Gastrocnemius medialis (tissue), 4 donors: ENCODE measurements at regions not wholly inside any gene's neighbourhood (a gene's known extent, or its start where the extent isn't known, plus 50 kb on each side); places are given as distances from the start of the nearest gene placed in this dataset.

Experiments
- ATAC-seq, 2 donors: fragments of 150-250 bp; one replicate each; pipeline ENCODE4 v1.9.1; 2016
- DNase-seq, 2 donors: peaks; one replicate each; pipeline ENCODE4 v3.0.0-alpha.2; 2019
- H3K27ac ChIP-seq, 4 donors: fragments of 200-600 bp; sonication (generic); 1 replicate in 1 of 4; 2 replicates in 3 of 4; pipeline ENCODE4 v1.5.1; 2016 to 2018; ENCODE audit warnings: mild to moderate bottlenecking in 2 of 4, moderate library complexity in 1 of 4
- H3K27me3 ChIP-seq, 3 donors: fragments of 200-600 bp; sonication (generic) in 2 of 3; 1 replicate in 1 of 3; 2 replicates in 2 of 3; pipeline versions ENCODE4 v1.5.1 to v1.6.0; 2016 to 2019; ENCODE audit warnings: mild to moderate bottlenecking in 1 of 3, moderate library complexity in 1 of 3
- H3K36me3 ChIP-seq, 2 donors: fragments of 200-600 bp; sonication (generic) in 1 of 2; one replicate each; pipeline ENCODE4 v1.5.1; 2017 to 2018
- H3K4me1 ChIP-seq, 2 donors: fragments of 200-600 bp; sonication (generic) in 1 of 2; one replicate each; pipeline ENCODE4 v1.5.1; 2016 to 2017; ENCODE audit warnings: mild to moderate bottlenecking in 2 of 2
- H3K4me3 ChIP-seq, 4 donors: fragments of 200-600 bp; sonication (generic) in 3 of 4; 1 replicate in 1 of 4; 2 replicates in 3 of 4; pipeline ENCODE4 v1.5.1; 2016 to 2019; ENCODE audit warnings: mild to moderate bottlenecking in 2 of 4
- H3K9me3 ChIP-seq, 3 donors: fragments of 200-600 bp; sonication (generic) in 2 of 3; 1 replicate in 1 of 3; 2 replicates in 2 of 3; pipeline ENCODE4 v1.5.1; 2016 to 2019
- POLR2A ChIP-seq, 2 donors: fragments of 450-650 bp; IDR thresholded peaks; one replicate each; pipeline ENCODE4 v1.6.1; 2017; ENCODE audit warnings: antibody characterized with exemption in 2 of 2, mild to moderate bottlenecking in 2 of 2, moderate library complexity in 2 of 2
- in situ Hi-C, 4 donors: fragments of 200-750 bp; cut with MboI; loops; one replicate each; pipeline versions ENCODE4 v1.15.0 to v1.8.0; 2017; ENCODE audit warnings: low sequenced_read_pairs in 4 of 4
- intact Hi-C: fragments of 100-400 bp; cut with DNase I; formaldehyde crosslinking; loops from one replicate; pipeline ENCODE4 v1.15.1; 2023; ENCODE audit warnings: low total_unique reads
- TF ChIP-seq, protein P1 (sequence below), 5 experiments: fragments of 450-650 bp in 3 of 5; fragments of 200-600 bp in 2 of 5; sonication (generic) in 2 of 5; IDR thresholded peaks in 4 of 5; conservative IDR thresholded peaks in 1 of 5; 1 replicate in 4 of 5; 2 replicates in 1 of 5; pipeline ENCODE4 v1.5.1; 2016 to 2019; ENCODE audit warnings: antibody characterized with exemption in 5 of 5, mild to moderate bottlenecking in 3 of 5, moderate library complexity in 3 of 5

DNA sequence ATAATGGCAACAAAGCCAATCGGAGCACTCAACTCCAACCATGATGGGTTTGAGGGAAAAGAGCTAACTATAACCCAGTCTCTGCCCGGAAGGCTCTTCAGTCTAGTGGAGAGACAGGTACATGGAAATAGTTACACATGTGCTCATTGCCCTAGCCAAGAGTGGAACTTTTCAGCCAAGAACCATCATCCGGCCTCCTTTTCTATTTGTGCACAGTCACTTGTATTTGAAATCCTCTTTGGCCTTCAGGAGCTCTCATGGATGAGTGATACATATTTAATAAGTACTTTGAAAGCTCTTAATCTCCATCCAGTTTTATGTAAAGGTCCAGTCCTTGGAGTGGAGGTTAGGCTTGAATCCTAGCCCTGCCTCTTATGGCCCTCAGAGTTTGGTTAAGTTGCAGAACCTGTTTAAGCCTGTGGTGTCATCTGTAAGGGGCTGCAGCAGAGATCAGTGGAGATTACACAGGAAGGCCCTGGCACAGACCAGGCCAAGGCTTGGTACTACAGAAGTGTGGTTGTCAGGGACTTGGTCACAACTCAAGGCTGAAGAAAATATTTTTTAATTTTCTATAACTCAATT is 72.3 kb upstream of the SMLR1 start:
- no peak for DNase-seq
- H3K4me3 ChIP-seq: no peak overlapping the region
- ATAC-seq: no peak
- no peaks in the 10 kb centered on the region for H3K36me3 ChIP-seq
- no peak for TF ChIP-seq POLR2A (IDR thresholded peaks at IDR 0.05)
- TF ChIP-seq, protein P1, sequence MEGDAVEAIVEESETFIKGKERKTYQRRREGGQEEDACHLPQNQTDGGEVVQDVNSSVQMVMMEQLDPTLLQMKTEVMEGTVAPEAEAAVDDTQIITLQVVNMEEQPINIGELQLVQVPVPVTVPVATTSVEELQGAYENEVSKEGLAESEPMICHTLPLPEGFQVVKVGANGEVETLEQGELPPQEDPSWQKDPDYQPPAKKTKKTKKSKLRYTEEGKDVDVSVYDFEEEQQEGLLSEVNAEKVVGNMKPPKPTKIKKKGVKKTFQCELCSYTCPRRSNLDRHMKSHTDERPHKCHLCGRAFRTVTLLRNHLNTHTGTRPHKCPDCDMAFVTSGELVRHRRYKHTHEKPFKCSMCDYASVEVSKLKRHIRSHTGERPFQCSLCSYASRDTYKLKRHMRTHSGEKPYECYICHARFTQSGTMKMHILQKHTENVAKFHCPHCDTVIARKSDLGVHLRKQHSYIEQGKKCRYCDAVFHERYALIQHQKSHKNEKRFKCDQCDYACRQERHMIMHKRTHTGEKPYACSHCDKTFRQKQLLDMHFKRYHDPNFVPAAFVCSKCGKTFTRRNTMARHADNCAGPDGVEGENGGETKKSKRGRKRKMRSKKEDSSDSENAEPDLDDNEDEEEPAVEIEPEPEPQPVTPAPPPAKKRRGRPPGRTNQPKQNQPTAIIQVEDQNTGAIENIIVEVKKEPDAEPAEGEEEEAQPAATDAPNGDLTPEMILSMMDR (IDR thresholded peaks at IDR 0.05 in 4 of 5, conservative IDR thresholded peaks at IDR 0.05 in 1 of 5): no peak
- no peak overlapping the region for H3K27ac ChIP-seq
- H3K27me3 ChIP-seq: no peaks in the 10 kb centered on the region
- H3K9me3 ChIP-seq: no peaks in the 10 kb centered on the region
- in situ Hi-C loops: no loop called here
- no peaks in the 10 kb centered on the region for H3K4me1 ChIP-seq
- intact Hi-C loops: no loop called here

DNA sequence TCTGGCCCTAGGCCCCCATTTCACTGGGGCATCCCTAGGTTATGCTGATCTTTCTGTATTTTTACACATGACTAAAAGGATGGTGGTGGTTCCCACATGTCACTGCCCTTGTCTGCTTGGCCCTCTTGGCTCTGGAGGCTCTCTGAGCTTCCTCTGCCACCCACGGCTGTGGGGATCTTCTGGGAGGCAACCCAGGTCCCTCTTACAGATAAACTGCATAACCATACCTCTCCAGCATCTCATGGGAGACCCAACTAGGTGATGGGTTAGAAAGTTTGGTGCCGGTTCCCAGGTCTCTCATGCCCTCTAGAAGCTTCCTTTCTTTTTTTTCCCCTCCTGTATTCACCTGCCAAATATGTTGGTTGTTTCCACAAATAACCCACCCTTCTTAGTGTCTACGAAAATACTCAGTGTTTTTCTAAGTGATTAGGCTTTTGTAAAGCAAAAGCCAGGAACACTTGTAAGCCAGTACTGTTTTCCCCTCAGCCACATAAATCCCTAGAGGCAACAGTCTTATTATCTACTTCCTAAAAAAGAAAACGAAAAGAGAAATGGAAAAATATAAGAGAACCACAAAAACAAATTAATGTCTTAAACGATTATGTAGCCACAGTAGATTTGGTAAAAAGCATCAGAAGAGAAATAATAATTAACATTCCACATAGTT is 71.7 kb upstream of the SMLR1 start:
- DNase-seq (no peak), ATAC-seq (no peak)
- Histone ChIP-seq H3K36me3 (no peaks in the 10 kb centered on the region), H3K27ac (no peak overlapping the region), H3K27me3 (no peaks in the 10 kb centered on the region), H3K9me3 (no peaks in the 10 kb centered on the region), H3K4me1 (no peaks in the 10 kb centered on the region), H3K4me3 (no peak overlapping the region)
- TF ChIP-seq, protein P1 (IDR thresholded peaks at IDR 0.05 in 4 of 5, conservative IDR thresholded peaks at IDR 0.05 in 1 of 5): no peak
- TF ChIP-seq POLR2A (IDR thresholded peaks at IDR 0.05): no peak
- intact Hi-C loops (no loop called here), in situ Hi-C loops (no loop called here)

DNA sequence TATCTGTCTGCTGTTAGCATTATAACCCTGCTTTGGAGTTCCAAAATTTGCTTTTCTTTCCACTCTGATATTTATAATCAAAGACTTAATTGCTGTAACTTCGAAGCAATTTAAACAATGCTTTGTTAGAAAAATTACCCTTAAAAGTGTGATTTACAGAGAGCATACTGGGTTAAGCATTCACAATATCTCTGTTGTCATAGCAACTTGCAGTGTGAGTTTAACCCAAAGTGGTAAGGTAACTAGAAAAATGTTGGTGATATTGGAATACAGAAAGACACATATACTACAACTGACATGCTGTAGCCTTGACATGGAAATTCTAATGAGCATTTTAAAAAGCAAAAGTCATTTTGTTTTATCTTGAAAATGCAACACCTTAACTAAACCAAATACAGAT is 70.4 kb upstream of the SMLR1 start:
- Histone ChIP-seq H3K4me1 (no peaks in the 10 kb centered on the region), H3K27ac (no peak overlapping the region), H3K27me3 (no peaks in the 10 kb centered on the region), H3K4me3 (no peak overlapping the region), H3K9me3 (no peaks in the 10 kb centered on the region), H3K36me3 (no peaks in the 10 kb centered on the region)
- in situ Hi-C loops: no loop called here
- intact Hi-C loops: no loop called here
- TF ChIP-seq POLR2A (IDR thresholded peaks at IDR 0.05): no peak
- TF ChIP-seq, protein P1 (IDR thresholded peaks at IDR 0.05 in 4 of 5, conservative IDR thresholded peaks at IDR 0.05 in 1 of 5): no peak
- ATAC-seq (no peak), DNase-seq (no peak)

DNA sequence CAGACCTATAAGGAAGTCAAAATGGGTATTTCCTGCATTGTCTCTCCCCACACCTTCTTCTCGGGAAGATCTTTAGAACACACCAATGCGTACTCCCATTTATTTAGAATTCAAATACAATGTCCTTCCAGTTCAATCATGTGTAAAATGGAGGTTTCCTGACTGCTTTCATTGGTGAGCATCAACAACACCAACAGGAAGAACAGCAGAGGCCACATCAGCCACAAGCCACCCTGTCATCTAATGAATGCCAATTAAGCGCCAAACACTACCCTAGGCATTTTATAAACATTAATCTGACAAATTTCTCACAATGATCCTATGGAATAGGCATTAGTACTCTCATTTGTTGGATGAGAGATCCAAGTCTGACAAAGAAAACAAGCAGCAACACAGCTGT is 68.4 kb upstream of the SMLR1 start:
- ATAC-seq: no peak
- in situ Hi-C loops: no loop called here

More for the DNA sequence above, 68.4 kb upstream of the SMLR1 start:
- Histone ChIP-seq H3K36me3 (no peaks in the 10 kb centered on the region), H3K4me1 (no peaks in the 10 kb centered on the region), H3K27ac (no peak overlapping the region), H3K4me3 (no peak overlapping the region), H3K27me3 (no peaks in the 10 kb centered on the region), H3K9me3 (no peaks in the 10 kb centered on the region)
- no peak for DNase-seq
- intact Hi-C loops: no loop called here
- TF ChIP-seq, protein P1 (IDR thresholded peaks at IDR 0.05 in 4 of 5, conservative IDR thresholded peaks at IDR 0.05 in 1 of 5): no peak
- no peak for TF ChIP-seq POLR2A (IDR thresholded peaks at IDR 0.05)
